Retina (tissue), 1 donor: ENCODE measurements at regions not wholly inside any gene's neighbourhood (a gene's known extent, or its start where the extent isn't known, plus 50 kb on each side); places are given as distances from the start of the nearest gene placed in this dataset.
"Not testable (repeated sequence)": the region's sequence is repeated elsewhere in the genome, so short reads cannot be mapped to it uniquely, and the experiment has no call there.

Experiments used
- DNase-seq: peaks from one replicate; pipeline ENCODE4 v3.0.0-alpha.2; 2016

- DNase-seq, result no peak
Observed at GRCh38 chr6:170040115-170040500, 250.8 kb downstream of the DLL1 start.

- DNase-seq, result no peak
Observed at GRCh38 chr6:170039156-170040114, 251.4 kb downstream of the DLL1 start.

GRCh38 chr6:170038708-170039107 is 252.2 kb downstream of the DLL1 start:
- no peak for DNase-seq

GRCh38 chr6:170038251-170038650 is 252.6 kb downstream of the DLL1 start:
- no peak for DNase-seq

- no peak for DNase-seq
Observed at GRCh38 chr6:170037541-170038250, 253.2 kb downstream of the DLL1 start.

GRCh38 chr6:170036916-170037315 is 254.0 kb downstream of the DLL1 start:
- DNase-seq, result no peak

GRCh38 chr6:170036367-170036766 is 254.5 kb downstream of the DLL1 start:
- not testable (repeated sequence) for DNase-seq

GRCh38 chr6:170035901-170036304 is 255.0 kb downstream of the DLL1 start:
- no peak for DNase-seq

GRCh38 chr6:170035044-170035443 is 255.8 kb downstream of the DLL1 start:
- DNase-seq, result no peak

- DNase-seq, result no peak
Observed at GRCh38 chr6:170034294-170034693, 256.6 kb downstream of the DLL1 start.

- no peak for DNase-seq
Observed at GRCh38 chr6:170033666-170034065, 257.2 kb downstream of the DLL1 start.

- no peak for DNase-seq
Observed at GRCh38 chr6:170032706-170033309, 258.1 kb downstream of the DLL1 start.

GRCh38 chr6:170032197-170032596 is 258.7 kb downstream of the DLL1 start:
- no peak for DNase-seq

GRCh38 chr6:170031684-170032121 is 259.2 kb downstream of the DLL1 start:
- DNase-seq, result no peak

- DNase-seq, result no peak
Observed at GRCh38 chr6:170030821-170031471, 259.9 kb downstream of the DLL1 start.

GRCh38 chr6:170030284-170030815 is 260.5 kb downstream of the DLL1 start:
- no peak for DNase-seq

GRCh38 chr6:170029416-170030283 is 261.2 kb downstream of the DLL1 start:
- DNase-seq, result no peak

- no peak for DNase-seq
Observed at GRCh38 chr6:170028629-170029345, 262.1 kb downstream of the DLL1 start.

GRCh38 chr6:170027647-170028043 is 263.2 kb downstream of the DLL1 start:
- DNase-seq, result no peak

- DNase-seq, result no peak
Observed at GRCh38 chr6:170026751-170027646, 263.9 kb downstream of the DLL1 start.
